ENCODE measurements at regions not wholly inside any gene's neighbourhood (a gene's known extent, or its start where the extent isn't known, plus 50 kb on each side); places are given as distances from the start of the nearest gene placed in this dataset.

DNA sequence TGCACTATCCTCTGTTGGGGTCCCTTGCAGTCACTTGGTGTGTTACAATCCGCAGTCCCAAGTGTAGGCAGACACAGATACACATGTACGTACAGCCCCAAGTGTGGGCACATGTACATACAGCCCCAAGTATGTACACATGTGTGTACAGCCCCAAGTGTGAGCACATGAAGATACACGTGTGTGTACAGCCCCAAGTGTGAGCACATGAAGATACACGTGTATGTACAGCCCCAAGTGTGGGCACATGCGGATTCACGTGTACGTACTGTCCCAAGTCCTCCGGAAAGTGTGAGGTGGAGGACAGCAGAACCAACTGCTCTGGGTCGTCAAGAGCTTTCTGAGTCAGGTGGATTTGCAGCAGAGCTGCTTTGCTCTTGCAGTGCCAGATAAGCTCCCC lies 440.0 kb downstream of the ZNF516 start (continued):
- TF ChIP-seq, protein P1, sequence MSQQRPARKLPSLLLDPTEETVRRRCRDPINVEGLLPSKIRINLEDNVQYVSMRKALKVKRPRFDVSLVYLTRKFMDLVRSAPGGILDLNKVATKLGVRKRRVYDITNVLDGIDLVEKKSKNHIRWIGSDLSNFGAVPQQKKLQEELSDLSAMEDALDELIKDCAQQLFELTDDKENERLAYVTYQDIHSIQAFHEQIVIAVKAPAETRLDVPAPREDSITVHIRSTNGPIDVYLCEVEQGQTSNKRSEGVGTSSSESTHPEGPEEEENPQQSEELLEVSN (IDR thresholded peaks at IDR 0.05; ENCODE audit: borderline replicate concordance in 1 of 2, extremely low read depth in 1 of 2, insufficient read depth in 1 of 2, insufficient read length in 1 of 2, low read depth in 1 of 2, low read length in 1 of 2, poor library complexity in 1 of 2, severe bottlenecking in 1 of 2): no peak
- TF ChIP-seq, protein P2, sequence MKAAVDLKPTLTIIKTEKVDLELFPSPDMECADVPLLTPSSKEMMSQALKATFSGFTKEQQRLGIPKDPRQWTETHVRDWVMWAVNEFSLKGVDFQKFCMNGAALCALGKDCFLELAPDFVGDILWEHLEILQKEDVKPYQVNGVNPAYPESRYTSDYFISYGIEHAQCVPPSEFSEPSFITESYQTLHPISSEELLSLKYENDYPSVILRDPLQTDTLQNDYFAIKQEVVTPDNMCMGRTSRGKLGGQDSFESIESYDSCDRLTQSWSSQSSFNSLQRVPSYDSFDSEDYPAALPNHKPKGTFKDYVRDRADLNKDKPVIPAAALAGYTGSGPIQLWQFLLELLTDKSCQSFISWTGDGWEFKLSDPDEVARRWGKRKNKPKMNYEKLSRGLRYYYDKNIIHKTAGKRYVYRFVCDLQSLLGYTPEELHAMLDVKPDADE (conservative IDR thresholded peaks at IDR 0.05; ENCODE audit: control insufficient read depth, low read depth, low read length): no peak
- TF ChIP-seq, protein P3, sequence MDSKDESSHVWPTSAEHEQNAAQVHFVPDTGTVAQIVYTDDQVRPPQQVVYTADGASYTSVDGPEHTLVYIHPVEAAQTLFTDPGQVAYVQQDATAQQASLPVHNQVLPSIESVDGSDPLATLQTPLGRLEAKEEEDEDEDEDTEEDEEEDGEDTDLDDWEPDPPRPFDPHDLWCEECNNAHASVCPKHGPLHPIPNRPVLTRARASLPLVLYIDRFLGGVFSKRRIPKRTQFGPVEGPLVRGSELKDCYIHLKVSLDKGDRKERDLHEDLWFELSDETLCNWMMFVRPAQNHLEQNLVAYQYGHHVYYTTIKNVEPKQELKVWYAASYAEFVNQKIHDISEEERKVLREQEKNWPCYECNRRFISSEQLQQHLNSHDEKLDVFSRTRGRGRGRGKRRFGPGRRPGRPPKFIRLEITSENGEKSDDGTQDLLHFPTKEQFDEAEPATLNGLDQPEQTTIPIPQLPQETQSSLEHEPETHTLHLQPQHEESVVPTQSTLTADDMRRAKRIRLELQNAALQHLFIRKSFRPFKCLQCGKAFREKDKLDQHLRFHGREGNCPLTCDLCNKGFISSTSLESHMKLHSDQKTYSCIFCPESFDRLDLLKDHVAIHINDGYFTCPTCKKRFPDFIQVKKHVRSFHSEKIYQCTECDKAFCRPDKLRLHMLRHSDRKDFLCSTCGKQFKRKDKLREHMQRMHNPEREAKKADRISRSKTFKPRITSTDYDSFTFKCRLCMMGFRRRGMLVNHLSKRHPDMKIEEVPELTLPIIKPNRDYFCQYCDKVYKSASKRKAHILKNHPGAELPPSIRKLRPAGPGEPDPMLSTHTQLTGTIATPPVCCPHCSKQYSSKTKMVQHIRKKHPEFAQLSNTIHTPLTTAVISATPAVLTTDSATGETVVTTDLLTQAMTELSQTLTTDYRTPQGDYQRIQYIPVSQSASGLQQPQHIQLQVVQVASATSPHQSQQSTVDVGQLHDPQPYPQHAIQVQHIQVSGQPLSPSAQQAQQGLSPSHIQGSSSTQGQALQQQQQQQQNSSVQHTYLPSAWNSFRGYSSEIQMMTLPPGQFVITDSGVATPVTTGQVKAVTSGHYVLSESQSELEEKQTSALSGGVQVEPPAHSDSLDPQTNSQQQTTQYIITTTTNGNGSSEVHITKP (IDR thresholded peaks at IDR 0.05; ENCODE audit: partially characterized antibody): no peak
- TF ChIP-seq TARDBP (IDR thresholded peaks at IDR 0.05) (no peak), XRCC4 (IDR thresholded peaks at IDR 0.05; ENCODE audit: extremely low read depth, insufficient read depth, insufficient read length) (no peak), E2F3 (CRISPR knock-in tag; IDR thresholded peaks at IDR 0.05) (no peak)
- TF ChIP-seq, protein P4, sequence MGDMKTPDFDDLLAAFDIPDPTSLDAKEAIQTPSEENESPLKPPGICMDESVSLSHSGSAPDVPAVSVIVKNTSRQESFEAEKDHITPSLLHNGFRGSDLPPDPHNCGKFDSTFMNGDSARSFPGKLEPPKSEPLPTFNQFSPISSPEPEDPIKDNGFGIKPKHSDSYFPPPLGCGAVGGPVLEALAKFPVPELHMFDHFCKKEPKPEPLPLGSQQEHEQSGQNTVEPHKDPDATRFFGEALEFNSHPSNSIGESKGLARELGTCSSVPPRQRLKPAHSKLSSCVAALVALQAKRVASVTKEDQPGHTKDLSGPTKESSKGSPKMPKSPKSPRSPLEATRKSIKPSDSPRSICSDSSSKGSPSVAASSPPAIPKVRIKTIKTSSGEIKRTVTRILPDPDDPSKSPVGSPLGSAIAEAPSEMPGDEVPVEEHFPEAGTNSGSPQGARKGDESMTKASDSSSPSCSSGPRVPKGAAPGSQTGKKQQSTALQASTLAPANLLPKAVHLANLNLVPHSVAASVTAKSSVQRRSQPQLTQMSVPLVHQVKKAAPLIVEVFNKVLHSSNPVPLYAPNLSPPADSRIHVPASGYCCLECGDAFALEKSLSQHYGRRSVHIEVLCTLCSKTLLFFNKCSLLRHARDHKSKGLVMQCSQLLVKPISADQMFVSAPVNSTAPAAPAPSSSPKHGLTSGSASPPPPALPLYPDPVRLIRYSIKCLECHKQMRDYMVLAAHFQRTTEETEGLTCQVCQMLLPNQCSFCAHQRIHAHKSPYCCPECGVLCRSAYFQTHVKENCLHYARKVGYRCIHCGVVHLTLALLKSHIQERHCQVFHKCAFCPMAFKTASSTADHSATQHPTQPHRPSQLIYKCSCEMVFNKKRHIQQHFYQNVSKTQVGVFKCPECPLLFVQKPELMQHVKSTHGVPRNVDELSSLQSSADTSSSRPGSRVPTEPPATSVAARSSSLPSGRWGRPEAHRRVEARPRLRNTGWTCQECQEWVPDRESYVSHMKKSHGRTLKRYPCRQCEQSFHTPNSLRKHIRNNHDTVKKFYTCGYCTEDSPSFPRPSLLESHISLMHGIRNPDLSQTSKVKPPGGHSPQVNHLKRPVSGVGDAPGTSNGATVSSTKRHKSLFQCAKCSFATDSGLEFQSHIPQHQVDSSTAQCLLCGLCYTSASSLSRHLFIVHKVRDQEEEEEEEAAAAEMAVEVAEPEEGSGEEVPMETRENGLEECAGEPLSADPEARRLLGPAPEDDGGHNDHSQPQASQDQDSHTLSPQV (IDR thresholded peaks at IDR 0.05): no peak
- TF ChIP-seq, protein P5, sequence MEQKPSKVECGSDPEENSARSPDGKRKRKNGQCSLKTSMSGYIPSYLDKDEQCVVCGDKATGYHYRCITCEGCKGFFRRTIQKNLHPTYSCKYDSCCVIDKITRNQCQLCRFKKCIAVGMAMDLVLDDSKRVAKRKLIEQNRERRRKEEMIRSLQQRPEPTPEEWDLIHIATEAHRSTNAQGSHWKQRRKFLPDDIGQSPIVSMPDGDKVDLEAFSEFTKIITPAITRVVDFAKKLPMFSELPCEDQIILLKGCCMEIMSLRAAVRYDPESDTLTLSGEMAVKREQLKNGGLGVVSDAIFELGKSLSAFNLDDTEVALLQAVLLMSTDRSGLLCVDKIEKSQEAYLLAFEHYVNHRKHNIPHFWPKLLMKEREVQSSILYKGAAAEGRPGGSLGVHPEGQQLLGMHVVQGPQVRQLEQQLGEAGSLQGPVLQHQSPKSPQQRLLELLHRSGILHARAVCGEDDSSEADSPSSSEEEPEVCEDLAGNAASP (IDR thresholded peaks at IDR 0.05): no peak
- TF ChIP-seq, protein P6, sequence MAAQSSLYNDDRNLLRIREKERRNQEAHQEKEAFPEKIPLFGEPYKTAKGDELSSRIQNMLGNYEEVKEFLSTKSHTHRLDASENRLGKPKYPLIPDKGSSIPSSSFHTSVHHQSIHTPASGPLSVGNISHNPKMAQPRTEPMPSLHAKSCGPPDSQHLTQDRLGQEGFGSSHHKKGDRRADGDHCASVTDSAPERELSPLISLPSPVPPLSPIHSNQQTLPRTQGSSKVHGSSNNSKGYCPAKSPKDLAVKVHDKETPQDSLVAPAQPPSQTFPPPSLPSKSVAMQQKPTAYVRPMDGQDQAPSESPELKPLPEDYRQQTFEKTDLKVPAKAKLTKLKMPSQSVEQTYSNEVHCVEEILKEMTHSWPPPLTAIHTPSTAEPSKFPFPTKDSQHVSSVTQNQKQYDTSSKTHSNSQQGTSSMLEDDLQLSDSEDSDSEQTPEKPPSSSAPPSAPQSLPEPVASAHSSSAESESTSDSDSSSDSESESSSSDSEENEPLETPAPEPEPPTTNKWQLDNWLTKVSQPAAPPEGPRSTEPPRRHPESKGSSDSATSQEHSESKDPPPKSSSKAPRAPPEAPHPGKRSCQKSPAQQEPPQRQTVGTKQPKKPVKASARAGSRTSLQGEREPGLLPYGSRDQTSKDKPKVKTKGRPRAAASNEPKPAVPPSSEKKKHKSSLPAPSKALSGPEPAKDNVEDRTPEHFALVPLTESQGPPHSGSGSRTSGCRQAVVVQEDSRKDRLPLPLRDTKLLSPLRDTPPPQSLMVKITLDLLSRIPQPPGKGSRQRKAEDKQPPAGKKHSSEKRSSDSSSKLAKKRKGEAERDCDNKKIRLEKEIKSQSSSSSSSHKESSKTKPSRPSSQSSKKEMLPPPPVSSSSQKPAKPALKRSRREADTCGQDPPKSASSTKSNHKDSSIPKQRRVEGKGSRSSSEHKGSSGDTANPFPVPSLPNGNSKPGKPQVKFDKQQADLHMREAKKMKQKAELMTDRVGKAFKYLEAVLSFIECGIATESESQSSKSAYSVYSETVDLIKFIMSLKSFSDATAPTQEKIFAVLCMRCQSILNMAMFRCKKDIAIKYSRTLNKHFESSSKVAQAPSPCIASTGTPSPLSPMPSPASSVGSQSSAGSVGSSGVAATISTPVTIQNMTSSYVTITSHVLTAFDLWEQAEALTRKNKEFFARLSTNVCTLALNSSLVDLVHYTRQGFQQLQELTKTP (IDR thresholded peaks at IDR 0.05; ENCODE audit: low read depth in 1 of 2, partially characterized antibody in 2 of 2): no peak

Data from K562 (cell line).